KMS-11 (cell line): ENCODE measurements at regions not wholly inside any gene's neighbourhood (a gene's known extent, or its start where the extent isn't known, plus 50 kb on each side); places are given as distances from the start of the nearest gene placed in this dataset.

Source experiments
- H2AFZ ChIP-seq: fragments of 200-600 bp; sonication (generic); 2 replicates; pipeline ENCODE4 v1.6.1; 2016; ENCODE audit warnings: antibody characterized with exemption, mixed run types, low read depth
- H3K27ac ChIP-seq: fragments of 200-600 bp; sonication (generic); 2 replicates; pipeline ENCODE4 v1.6.1; 2016; ENCODE audit warnings: mild to moderate bottlenecking, mixed run types
- H3K27me3 ChIP-seq: fragments of 200-600 bp; sonication (generic); 2 replicates; pipeline ENCODE4 v1.6.1; 2017; ENCODE audit warnings: mild to moderate bottlenecking, low read depth, mixed run types, moderate library complexity; ENCODE audit not compliant: insufficient read depth
- H3K36me3 ChIP-seq: fragments of 200-600 bp; sonication (generic); 2 replicates; pipeline ENCODE4 v1.6.1; 2017; ENCODE audit warnings: mild to moderate bottlenecking, mixed run types; ENCODE audit not compliant: insufficient read depth
- H3K4me1 ChIP-seq: fragments of 200-600 bp; sonication (generic); 2 replicates; pipeline ENCODE4 v1.6.1; 2016; ENCODE audit warnings: mild to moderate bottlenecking, low read depth, mixed run types; ENCODE audit not compliant: poor library complexity, severe bottlenecking
- H3K4me2 ChIP-seq: fragments of 200-600 bp; sonication (generic); 2 replicates; pipeline ENCODE4 v1.7.0; 2016; ENCODE audit warnings: mild to moderate bottlenecking, mixed run types
- H3K4me3 ChIP-seq: fragments of 200-600 bp; sonication (generic); IDR thresholded peaks from 2 replicates; pipeline ENCODE4 v1.6.1; 2017; ENCODE audit warnings: low read depth, low read length, mixed read lengths; ENCODE audit not compliant: insufficient read depth
- H3K79me2 ChIP-seq: fragments of 200-600 bp; sonication (generic); 2 replicates; pipeline ENCODE4 v1.6.1; 2016; ENCODE audit warnings: low read depth, mixed run types; ENCODE audit not compliant: insufficient read depth
- H3K9ac ChIP-seq: fragments of 200-600 bp; sonication (generic); 2 replicates; pipeline ENCODE4 v1.6.1; 2016; ENCODE audit warnings: mild to moderate bottlenecking, mixed run types
- H4K20me1 ChIP-seq: fragments of 200-600 bp; sonication (generic); 2 replicates; pipeline ENCODE4 v1.6.1; 2016; ENCODE audit warnings: mild to moderate bottlenecking, mixed run types; ENCODE audit not compliant: insufficient read depth
- CTCF ChIP-seq: fragments of 200-600 bp; sonication (generic); conservative IDR thresholded peaks from 2 replicates; pipeline ENCODE4 v1.6.1; 2017; ENCODE audit warnings: low read depth, mild to moderate bottlenecking, antibody characterized with exemption, low read length, moderate library complexity, mixed read lengths

DNA sequence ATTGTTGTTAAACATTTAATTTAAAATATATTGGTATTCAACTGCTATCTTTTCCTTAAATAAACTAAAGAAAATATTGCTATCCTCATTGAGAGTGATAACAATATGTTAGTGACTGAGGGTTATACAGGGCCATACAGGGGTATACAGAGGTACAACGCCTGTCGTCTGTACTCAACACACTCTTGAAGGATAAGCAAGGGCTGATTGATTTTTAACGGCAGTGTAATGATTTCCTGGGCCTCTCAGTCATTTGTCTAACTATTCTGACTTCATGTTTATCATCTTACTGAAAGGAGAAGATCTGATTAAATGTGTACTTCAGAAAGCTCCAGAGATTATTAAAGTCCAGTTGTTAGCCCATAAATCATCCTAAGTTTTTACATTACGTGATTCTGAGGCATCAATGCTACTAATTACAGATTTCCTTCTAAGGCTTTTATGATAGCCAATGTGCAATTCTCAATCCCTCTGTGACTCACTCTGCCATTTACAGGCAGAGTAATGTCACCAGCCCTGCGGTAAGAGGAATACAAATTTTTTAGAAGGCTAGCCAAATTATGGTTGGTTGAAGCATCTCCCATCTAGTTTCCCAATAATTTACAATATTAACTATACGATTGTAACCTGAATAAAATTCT is 893.0 kb upstream of the CHAC2 start:
- H3K79me2 ChIP-seq: no peaks in the 10 kb centered on the region
- no peaks in the 10 kb centered on the region for H4K20me1 ChIP-seq
- H2AFZ ChIP-seq: no peak overlapping the region
- H3K36me3 ChIP-seq: no peaks in the 10 kb centered on the region
- no peak overlapping the region for H3K9ac ChIP-seq
- no peaks in the 10 kb centered on the region for H3K4me1 ChIP-seq
- no peak overlapping the region for H3K27ac ChIP-seq
- H3K27me3 ChIP-seq: no peaks in the 10 kb centered on the region
- H3K4me2 ChIP-seq: no peak overlapping the region
- no peak for TF ChIP-seq CTCF
- H3K4me3 ChIP-seq: no peak overlapping the region

GRCh38 chr2:52862801-52863200 is 904.8 kb upstream of the CHAC2 start:
- Histone ChIP-seq H3K9ac (no peak overlapping the region), H3K79me2 (no peaks in the 10 kb centered on the region), H3K4me3 (no peak overlapping the region), H3K36me3 (no peaks in the 10 kb centered on the region), H4K20me1 (no peaks in the 10 kb centered on the region), H3K4me2 (no peak overlapping the region), H3K4me1 (no peaks in the 10 kb centered on the region), H2AFZ (no peak overlapping the region), H3K27ac (no peak overlapping the region), H3K27me3 (no peaks in the 10 kb centered on the region)
- TF ChIP-seq CTCF: no peak

- Histone ChIP-seq H3K4me3 (no peak overlapping the region), H3K27me3 (no peaks in the 10 kb centered on the region), H3K4me1 (no peaks in the 10 kb centered on the region), H3K4me2 (no peak overlapping the region), H4K20me1 (no peaks in the 10 kb centered on the region), H3K79me2 (no peaks in the 10 kb centered on the region), H2AFZ (no peak overlapping the region), H3K36me3 (no peaks in the 10 kb centered on the region), H3K27ac (no peak overlapping the region), H3K9ac (no peak overlapping the region)
- TF ChIP-seq CTCF: no peak
These were observed 906.0 kb upstream of the CHAC2 start for GRCh38 chr2:52861596-52861995.

DNA sequence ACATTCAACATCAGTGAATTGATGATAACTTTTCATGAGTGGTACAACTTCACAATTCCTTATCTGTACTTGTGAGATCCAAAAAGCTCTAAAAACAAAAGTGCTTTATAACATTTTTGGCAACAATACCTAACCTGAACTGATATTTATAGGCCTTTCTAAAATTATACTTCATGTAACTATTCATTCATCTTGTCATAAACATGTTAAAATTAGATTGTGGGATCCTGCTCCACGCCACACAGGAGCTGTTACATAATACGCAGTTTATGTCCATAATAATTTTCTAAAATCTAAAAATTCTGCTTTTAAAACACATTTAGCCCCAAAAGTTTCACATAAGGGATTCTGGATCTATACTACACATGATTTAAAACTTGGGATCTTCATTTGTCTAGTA is 908.5 kb upstream of the CHAC2 start:
- H3K27me3 ChIP-seq: no peaks in the 10 kb centered on the region

More for the DNA sequence above, 908.5 kb upstream of the CHAC2 start:
- Histone ChIP-seq H4K20me1 (no peaks in the 10 kb centered on the region), H3K4me3 (no peak overlapping the region), H3K4me1 (no peaks in the 10 kb centered on the region), H3K4me2 (no peak overlapping the region), H2AFZ (no peak overlapping the region), H3K27ac (no peak overlapping the region), H3K9ac (no peak overlapping the region), H3K36me3 (no peaks in the 10 kb centered on the region), H3K79me2 (no peaks in the 10 kb centered on the region)
- TF ChIP-seq CTCF: no peak
